ENCODE measurements at regions not wholly inside any gene's neighbourhood (a gene's known extent, or its start where the extent isn't known, plus 50 kb on each side); places are given as distances from the start of the nearest gene placed in this dataset.

GRCh38 chr16:66238696-66239095 is 127.8 kb upstream of the CDH5 start:
- Histone ChIP-seq H3K18ac (ENCODE audit: extremely low read depth, low read length) (no peak overlapping the region), H3K23ac (ENCODE audit: insufficient read length) (no peak overlapping the region), H3K14ac (ENCODE audit: insufficient read length) (no peak overlapping the region), H4K20me1 (replicated peaks in 1 of 2; ENCODE audit: control insufficient read depth in 1 of 2, insufficient read depth in 2 of 2, low read length in 2 of 2) (no peaks in the 10 kb centered on the region), H3K4me2 (ENCODE audit: insufficient read depth in 1 of 2, low read depth in 2 of 2, low read length in 2 of 2) (no peak overlapping the region), H3K23me2 (ENCODE audit: low read depth, low read length) (no peaks in the 10 kb centered on the region), H4K5ac (ENCODE audit: insufficient read length, low read depth, low read length) (no peak overlapping the region), H2BK15ac (ENCODE audit: low read length) (no peak overlapping the region), H3K9ac (replicated peaks in 1 of 4; ENCODE audit: extremely low read depth in 1 of 4, low read depth in 3 of 4, low read length in 3 of 4) (no peak overlapping the region), H2BK12ac (ENCODE audit: low read depth, low read length) (no peak overlapping the region), H2BK20ac (ENCODE audit: low read length) (no peak overlapping the region), H3K4me1 (replicated peaks in 1 of 4; ENCODE audit: control insufficient read depth in 3 of 4, insufficient read depth in 4 of 4, low read length in 3 of 4) (no peaks in the 10 kb centered on the region), H2BK120ac (replicated peaks; ENCODE audit: low read depth, low read length) (no peak overlapping the region), H3K36me3 (ENCODE audit: control insufficient read depth in 2 of 4, insufficient read depth in 4 of 4, low read length in 3 of 4) (no peaks in the 10 kb centered on the region), H2AK5ac (ENCODE audit: low read depth, low read length) (no peak overlapping the region), H3K4ac (replicated peaks; ENCODE audit: insufficient read length, low read depth, low read length) (no peak overlapping the region), H2AFZ (ENCODE audit: low read length) (no peak overlapping the region), H3K27ac (ENCODE audit: low read depth, low read length) (no peak overlapping the region), H4K8ac (ENCODE audit: extremely low read depth, insufficient read depth, low read length) (no peak overlapping the region), H3K9me3 (ENCODE audit: insufficient read depth in 2 of 2, low read depth in 1 of 2, low read length in 1 of 2) (no peaks in the 10 kb centered on the region; a peak in 1 of 4 replicates), H3K56ac (replicated peaks; ENCODE audit: insufficient read length, low read depth, low read length) (no peak overlapping the region), H3K4me3 (ENCODE audit: extremely low read depth in 1 of 4, insufficient read depth in 2 of 4, low read depth in 3 of 4, low read length in 4 of 4) (no peak overlapping the region), H4K91ac (replicated peaks; ENCODE audit: insufficient read length, low read length) (no peak overlapping the region), H3K79me2 (ENCODE audit: control insufficient read depth in 1 of 2, insufficient read depth in 2 of 2, low read length in 2 of 2) (no peaks in the 10 kb centered on the region), H3K27me3 (replicated peaks in 1 of 4; ENCODE audit: control insufficient read depth in 3 of 4, extremely low read depth in 1 of 4, insufficient read depth in 3 of 4, low read length in 3 of 4) (no peaks in the 10 kb centered on the region; a peak in 1 of 7 replicates), H2BK5ac (ENCODE audit: low read depth, low read length) (no peak overlapping the region), H3K79me1 (ENCODE audit: low read depth, low read length) (no peaks in the 10 kb centered on the region)
- TF ChIP-seq ZNF274 (IDR thresholded peaks at IDR 0.05; ENCODE audit: borderline replicate concordance, extremely low read depth, low read length) (no peak), ASH2L (IDR thresholded peaks at IDR 0.05; ENCODE audit: low read length) (no peak), RFX5 (IDR thresholded peaks at IDR 0.05; ENCODE audit: borderline replicate concordance, low read depth, low read length) (no peak), MAX (IDR thresholded peaks at IDR 0.05) (no peak), KDM4A (IDR thresholded peaks at IDR 0.05; ENCODE audit: low read depth, low read length, severe bottlenecking) (no peak), SIRT6 (IDR thresholded peaks at IDR 0.05; ENCODE audit: low read length) (no peak), CHD1 (IDR thresholded peaks at IDR 0.05; ENCODE audit: low read depth, low read length) (no peak), NRF1 (IDR thresholded peaks at IDR 0.05; ENCODE audit: low read depth, low read length) (no peak), POU5F1 (IDR thresholded peaks at IDR 0.05; ENCODE audit: low read depth, low read length) (no peak), HDAC2 (IDR thresholded peaks at IDR 0.05; ENCODE audit: borderline replicate concordance in 1 of 2, low read depth in 2 of 2, low read length in 2 of 2) (no peak), SUZ12 (IDR thresholded peaks at IDR 0.05; ENCODE audit: low read length) (no peak), SP2 (IDR thresholded peaks at IDR 0.05; ENCODE audit: low read length) (no peak)
- DNase-seq (ENCODE audit: low read depth in 1 of 2, low spot score in 2 of 2) (no peak), FAIRE-seq (no peak)
- CTCF ChIA-PET (ENCODE audit: partially characterized antibody) = no interaction called here
- POLR2A ChIA-PET (ENCODE audit: partially characterized antibody) = no interaction called here
- 90% methylated on average over 1 of the region's 1 CpG; no CpG with 5 or more reads in 1 of the 2 experiments for WGBS, 2 experiments (ENCODE audit: extremely low coverage in 1 of 2, insufficient coverage in 1 of 2, insufficient read length in 1 of 2, insufficient replicate concordance in 2 of 2, low coverage in 1 of 2, low lambda C conversion rate in 2 of 2, missing lambda C conversion rate in 1 of 2)

Measured in H1 (cell line).